Superior temporal gyrus (tissue), 1 donor: ENCODE measurements at regions not wholly inside any gene's neighbourhood (a gene's known extent, or its start where the extent isn't known, plus 50 kb on each side); places are given as distances from the start of the nearest gene placed in this dataset.
"Not testable (repeated sequence)": the region's sequence is repeated elsewhere in the genome, so short reads cannot be mapped to it uniquely, and the experiment has no call there.

Experiments used
- DNase-seq: peaks from one replicate; pipeline ENCODE4 v3.0.0-alpha.2; 2016; ENCODE audit errors: extremely low spot score

DNA sequence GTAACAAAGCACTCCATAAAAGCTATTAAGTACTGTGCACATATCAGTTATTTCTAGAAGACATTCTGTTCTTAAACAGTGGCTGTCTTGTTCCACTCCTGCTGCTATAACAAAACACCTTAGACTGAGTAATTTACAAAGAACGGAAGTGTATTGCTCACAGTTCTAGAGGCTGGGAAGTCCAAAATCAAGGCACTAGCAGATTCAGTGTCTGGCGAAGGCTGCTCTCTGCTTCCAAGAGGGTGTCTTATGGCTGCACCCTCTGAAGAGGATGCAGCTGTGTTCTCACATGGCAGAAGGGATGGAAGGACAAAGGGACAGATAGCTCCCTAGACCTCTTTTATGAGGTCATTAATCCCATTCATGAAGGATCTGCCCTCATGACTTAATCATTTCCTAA is 424.2 kb upstream of the ZMIZ1 start:
- DNase-seq: no peak

DNA sequence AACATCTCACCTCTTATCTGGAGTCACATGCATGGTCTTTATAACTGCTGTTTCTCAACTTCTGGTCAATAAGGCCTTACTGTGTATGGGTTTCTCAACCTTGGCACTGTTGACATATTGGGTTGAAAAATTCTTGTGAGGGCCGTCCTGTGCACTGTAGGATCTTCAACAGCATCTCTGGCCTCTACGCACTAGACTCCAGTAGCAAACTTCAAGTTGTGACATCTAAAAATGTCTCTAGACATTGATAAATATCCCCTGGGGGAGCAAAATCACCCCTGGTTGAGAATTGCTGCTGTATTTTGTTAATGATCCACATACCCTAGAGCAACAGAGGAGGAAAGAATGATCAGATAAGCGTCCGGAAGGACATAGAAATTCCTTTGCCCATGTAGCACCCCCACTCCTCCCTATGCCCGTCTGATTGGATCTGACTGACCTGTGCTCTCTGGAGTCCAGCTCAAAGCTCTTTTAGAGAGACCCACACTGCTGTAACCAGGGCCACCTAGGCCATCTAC is 423.5 kb upstream of the ZMIZ1 start:
- DNase-seq: no peak

DNA sequence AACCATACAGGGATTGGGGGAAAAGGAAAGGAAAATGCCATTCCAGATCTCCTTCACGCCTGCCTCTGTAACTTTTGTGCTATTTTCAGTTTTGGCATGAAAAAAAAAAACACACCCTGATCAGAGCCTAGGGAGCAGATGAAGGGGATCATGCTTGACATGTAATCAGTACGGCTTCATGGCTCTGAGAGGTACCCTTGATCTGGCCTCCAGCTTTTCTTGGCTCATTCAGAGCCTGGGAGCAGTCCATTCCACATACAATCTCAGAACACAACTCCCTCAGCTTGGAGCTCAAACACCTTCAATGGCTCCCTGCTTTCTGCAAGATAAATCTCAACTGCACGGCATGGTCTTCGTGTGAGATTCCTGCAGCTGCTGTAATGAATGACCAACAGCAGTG is 422.8 kb upstream of the ZMIZ1 start:
- no peak for DNase-seq

DNA sequence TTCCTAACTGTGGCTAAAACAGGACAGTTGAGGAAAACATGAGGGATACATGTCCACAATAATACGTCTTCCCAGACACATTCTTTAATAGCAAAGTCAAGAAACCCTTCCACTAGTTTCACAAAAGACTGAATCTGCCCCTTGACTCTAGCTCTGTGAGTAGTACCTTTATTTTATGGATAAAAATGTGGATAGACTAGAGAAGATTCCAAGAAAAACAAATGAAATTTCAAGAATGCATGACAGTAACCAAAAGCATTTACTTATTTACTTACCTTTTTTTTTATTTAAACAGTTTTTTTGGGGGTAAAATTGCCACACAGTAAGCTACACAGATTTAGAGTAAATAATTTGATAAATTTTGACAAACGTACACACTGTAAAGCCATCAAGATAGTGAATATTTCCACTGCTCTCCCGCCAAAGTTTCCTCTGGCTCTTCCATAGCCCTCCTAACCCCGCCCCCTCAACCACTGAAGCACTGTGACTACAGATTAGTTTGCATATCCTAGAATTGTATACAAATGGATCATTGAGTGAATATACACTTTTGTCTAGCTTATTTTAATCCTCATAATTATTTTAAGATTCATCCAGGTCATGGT is 420.4 kb upstream of the ZMIZ1 start:
- DNase-seq: no peak

DNA sequence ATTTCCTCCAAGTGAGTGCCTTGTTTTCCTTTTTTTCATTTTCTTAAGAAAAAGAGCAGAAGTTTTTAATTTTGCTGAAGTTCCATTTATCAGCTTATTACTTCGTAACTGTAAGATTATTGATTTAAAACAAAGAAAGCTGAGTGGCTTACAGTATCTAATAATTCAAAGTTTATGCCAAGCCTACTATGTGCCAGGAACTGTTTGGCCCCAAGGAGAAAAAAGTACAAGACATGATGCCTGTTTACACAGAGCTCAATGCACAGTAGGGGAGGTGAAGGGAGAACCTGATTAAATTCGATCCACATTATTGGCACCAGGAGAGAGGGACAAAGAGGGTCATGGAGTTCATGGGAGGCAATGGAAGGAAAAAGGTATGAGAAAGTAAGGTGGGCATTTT is 419.3 kb upstream of the ZMIZ1 start:
- DNase-seq: no peak

DNA sequence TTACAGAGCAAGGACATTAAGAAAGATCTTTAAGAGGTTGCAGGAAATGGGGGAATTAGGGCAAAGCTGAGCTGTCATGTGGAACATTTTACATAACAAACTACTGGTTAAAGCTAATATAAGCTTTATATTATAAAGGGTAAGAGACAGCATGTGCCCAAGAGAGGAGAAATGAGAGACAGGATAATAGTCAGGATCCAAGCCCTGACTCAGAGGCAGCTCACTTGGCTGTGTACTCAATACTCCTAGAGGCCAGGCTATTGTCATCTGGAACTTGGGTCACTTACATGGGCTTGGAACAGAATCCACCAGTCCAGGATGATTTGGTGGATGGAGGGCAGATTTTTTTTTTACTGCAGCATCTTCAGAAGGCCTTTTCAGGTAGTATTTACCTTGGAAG is 418.6 kb upstream of the ZMIZ1 start:
- no peak for DNase-seq

DNA sequence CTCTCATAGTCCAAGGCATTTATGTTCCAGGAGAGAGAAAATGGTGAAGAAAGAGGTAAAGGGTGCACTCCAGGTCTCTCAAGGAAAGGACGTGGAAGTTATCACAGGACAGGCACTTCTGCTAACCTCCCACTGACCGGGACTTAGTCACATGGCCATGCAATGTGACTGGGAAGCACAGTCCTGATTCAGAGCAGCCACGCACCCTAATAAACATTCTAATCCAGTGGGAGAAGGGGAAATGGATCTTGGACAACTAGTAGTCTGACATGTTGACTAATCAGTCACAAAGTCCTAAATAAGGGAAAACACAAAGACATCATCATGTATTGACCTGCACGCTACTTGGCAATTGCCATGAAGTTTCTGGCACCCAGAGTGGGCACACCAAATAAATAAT is 417.5 kb upstream of the ZMIZ1 start:
- no peak for DNase-seq

DNA sequence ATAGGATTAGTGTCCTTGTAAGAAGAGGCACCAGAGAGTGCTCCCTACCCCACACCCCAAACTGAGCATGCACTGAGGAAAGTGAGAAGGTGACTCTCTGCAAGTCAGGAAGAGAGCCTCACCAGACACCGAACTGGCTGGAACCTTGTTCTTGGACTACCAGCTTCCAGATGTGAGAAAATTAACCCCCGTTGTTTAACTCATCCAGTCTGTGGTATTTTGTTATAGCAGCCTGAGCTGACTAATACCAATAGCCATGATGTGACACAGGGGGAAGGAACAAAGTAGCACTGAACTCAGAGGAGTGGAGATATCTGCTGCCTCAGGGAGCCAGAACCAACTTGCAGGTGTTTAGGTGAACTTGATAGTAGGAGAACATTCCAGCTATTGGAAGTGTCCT is 415.2 kb upstream of the ZMIZ1 start:
- no peak for DNase-seq

DNA sequence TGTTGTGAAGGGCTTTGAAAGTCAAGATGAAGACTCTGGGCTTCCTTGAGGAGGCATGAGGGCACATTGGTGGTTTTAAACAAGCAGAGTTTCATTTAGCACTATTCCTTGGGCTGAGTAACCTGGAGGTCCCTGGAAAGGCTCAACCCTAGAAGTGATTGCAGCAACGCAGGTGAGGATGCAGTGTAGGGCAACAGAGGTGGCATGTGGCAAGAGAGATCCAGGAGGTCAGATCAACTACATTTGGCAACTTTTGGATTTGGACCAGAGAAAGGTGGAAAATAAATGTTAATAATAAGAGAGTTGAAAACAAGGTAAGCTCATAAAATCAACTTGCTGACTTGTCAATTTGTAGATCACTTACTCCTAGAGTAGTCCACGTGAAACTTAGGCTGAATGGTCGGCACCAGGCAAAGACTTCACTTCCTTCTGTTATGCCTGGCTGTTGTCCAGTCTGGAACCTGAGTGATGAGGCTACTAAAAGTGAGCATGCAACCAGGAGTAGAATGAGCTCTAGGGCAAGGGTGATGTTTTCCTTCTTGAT is 414.6 kb upstream of the ZMIZ1 start:
- DNase-seq: no peak

DNA sequence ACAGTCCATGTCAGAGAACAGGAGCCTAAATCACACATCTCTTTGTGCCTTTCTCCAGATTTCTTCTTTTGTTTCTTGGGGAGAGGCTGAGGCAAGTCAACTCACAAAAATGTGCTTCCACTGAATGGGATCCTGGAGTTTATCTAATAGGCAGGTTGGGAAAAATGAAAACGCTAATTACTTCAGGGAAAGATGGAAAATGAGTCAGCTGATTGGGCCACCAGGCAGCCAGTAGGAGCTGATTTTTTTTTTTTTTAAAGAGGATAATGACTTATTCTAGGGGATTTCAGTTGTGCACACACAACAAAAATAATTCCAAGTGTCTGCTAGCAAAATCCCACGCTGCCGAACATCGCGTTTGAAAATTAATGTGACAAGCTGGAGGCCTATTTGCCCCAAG is 412.8 kb upstream of the ZMIZ1 start:
- no peak for DNase-seq

DNA sequence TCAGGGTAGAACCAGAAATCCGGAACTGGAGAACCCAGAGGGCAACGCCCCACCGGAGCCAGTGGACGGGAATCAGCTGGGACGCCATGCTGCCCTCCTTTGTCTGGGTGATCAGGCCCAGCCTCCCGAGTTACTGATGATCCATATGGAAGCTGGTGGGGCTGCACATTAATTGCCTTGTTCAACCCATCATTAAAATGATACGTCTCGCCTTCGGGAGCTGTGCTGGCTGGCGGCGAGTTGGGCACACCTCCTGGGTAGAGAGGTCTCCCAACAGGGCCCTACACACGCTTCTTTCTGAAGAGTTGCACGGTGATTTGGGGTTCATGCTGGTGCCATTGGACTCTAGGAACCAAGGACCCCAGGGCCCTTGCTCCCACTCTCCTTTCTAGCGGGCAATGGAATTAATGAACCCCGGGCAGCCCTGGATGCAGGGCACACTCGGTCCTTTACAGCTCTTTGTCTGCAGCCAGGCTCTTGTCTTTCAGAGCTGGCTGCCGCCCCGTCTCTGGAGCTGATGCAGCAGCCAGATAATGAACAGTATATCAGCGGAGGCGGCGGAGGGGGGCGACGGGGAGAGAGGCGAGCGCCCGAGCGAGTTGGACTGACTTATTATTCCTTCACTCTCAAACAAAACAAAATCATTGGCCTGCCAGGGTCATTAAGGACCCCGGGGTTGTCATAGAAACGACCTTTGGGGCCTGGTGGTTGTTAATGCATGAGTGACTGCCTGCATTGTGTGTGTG is 412.2 kb upstream of the ZMIZ1 start:
- peak; percentile 69 for DNase-seq

DNA sequence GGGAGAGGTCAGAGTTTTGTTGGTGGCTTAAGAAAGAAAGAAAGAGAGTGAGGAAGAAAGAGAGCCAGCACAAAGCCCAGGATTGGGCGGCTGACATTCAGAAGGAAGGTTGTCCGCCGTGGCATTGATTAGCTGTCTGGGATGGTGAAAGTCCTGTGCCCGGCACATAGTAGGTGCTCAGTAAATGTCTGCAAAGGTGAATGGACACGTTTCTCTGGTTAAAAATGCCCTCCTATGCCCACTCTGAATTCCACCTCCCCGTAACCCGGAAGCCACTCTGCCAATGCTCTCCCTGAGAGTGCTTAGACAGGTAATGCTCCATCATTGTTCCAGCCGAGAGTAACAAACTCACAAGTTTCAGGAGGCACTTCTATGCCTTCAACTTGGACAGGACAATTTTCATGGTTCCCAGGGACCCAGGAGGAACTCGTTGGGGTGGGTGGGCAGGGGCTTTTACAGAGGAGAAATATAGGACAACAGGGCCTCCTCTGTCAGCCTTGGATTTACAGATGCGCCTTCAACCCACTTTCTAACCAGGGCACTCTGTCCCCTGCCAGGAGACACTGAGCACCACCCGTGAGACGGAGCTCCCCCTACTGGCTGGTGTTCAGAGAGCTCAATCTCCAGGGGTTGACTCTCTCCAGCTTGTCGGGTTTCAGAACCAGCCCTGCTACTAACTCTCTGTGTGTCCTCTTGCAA is 411.5 kb upstream of the ZMIZ1 start:
- peak; percentile 72 for DNase-seq

DNA sequence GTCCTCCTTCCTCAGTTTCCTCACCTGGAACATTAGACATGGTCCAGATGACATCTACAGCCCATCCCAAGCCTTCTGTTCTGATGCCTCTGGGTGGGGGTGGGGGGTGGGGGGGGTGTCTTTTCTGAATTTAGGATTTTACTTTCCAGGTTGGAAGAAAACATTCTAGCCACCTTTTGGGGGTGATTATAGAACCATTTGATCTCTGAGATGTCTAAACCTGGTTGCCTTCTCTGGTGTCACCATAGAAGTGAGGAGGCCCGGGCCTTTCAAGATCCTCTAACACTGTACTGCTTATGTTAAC is 411.0 kb upstream of the ZMIZ1 start:
- DNase-seq: no peak

DNA sequence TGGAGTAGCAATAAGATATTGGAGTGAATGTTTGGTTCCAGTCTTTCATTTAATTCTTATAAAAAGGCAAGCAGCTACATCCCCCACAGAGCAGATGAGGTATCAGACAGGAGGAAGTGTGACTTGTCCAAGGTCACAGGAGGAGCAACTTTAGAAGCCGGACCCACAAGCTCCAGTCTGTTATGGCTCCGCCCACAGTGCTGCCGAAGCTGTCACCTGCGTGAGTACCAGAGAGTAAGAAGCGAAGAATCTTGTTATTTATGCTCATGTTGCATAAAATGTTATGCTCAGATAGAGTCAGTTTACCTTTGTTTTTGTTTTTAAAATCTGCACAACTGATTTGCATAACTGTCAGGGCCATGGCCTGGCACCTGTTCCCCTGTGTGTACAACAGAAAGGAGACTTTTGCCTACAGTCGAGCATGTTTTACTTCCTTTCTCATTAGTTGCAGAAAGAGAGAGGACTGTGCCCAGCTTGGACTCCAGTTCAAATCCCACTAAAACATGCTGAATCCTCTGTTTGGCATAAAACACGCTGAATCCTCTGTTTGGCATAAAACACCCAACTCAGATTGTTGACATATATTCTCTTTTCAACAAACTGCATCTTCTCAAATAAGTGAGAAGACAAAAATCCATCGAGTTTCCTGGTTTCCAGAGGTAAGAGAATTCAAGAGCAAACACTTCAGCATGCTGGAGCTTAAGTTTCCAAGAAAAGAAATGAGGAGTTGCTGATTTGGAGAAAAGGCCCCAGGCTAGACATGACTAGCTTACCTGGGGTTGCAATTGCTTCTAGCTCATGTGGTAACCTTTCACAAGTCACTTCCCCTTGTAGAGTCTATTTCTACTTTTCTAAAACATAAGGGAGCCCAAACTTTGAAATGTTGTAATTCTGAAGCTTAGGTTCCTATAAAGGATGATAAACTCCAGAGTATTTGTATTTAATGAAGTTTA is 409.8 kb upstream of the ZMIZ1 start:
- DNase-seq: no peak

DNA sequence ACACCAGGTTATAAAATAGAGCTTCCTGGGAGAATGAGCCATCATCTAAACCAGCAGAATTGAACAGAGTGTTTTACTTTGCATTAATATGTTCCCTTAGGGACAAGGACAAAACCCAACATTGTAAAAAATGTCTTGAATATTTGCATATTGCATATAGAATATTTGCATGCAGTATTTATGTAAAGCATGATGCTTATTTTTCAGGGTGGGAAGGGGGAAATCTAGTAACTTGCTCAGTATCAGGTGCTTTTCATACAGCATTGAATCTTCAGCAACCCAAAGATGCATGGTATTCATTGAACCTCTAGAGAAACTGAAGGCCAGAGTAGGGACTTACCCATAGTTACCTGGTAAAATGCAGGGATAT is 409.2 kb upstream of the ZMIZ1 start:
- DNase-seq: no peak

DNA sequence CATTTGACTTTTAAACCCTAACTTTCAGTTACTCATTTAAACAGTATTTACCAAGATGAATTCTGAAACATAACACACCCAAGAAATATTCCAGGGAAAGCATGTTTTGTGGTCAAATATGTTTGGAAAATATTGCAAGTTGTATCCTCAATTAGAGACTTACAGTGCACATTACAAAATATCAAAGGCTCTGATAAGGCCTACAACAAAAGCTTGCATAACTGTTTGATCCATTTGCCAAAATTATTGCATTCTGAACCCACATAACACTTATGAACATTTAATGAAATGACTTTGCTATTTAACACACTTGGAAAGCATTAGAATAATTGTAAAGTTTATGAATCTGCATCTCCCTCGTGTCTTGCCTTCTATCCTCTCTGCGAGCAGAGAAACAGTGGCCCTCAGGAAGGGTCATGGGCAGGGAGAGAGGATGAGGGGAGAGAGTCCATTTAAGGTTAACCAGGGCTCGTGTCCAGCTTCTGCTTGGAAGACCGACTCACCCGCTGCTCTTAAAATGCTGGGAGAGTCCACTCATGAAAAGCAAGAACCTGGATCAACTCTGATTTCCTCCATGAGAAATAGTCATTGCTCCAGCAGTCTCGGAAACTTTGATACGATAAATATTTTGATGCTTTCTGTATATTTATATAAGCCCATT is 408.2 kb upstream of the ZMIZ1 start:
- no peak for DNase-seq

DNA sequence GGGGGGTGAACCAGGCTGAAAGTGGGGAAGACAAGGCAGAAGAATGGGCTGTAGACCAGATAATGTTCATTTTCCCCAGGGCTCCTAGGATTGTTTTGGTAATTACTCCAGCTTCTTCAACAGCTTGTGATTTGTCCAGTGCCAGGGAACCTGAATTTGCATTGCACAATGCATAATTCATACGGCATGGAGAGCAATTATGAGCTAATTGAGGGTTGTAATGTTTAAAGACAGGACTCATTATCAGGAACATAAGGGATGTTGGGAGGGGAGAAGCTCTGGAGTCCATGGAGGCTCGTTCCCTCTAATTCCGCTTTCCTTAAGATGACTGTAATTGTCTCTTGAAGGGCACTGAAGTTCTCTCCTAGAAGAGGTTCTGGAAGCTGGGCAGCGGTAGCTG is 405.0 kb upstream of the ZMIZ1 start:
- DNase-seq: no peak

DNA sequence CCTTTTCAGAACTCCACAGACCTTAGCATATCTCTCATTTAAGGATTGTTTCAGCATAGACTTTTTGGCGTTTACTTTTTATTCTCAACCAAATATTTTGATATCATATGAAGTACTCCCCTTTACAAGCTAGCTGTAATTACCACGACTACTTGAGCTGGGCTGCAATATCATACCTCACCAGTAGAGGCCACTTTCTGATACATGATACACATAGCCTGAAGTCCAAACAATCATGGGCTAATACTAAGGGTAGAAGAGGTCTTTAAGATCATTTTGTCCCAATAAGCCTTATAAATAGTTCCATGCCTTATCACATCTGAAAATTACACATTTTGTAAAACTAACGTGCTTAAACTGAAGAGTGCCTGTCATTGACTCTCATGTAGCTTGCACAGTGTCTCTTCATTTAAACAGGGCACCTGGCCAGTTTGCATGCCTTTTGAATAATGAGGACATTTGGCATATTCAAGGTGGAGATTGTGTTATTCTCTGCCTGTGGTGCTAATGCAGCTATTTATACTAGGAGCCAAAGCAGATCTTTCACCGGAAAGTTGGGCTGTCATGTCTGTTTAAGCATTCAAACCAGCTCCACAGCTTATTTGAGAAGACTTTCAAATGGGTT is 403.7 kb upstream of the ZMIZ1 start:
- no peak for DNase-seq

DNA sequence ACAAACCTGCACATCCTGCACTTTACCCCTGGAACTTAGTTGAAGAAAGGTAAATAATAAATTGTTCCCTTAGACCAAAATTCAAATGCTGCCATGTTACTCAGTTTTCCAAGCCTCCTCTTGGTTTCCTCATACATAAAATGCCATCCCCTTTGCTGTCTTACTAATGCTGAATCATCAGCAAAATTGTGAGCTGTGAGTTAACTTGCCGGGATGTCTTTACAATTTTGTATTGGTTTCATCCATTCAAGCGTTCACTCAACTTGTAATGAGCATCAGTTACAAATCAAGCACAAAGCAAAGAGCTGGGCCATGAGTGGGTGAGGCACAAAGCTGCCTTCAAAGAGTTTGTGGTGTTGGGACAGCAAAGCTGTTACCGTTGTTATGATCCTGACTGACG is 395.8 kb upstream of the ZMIZ1 start:
- DNase-seq: no peak

DNA sequence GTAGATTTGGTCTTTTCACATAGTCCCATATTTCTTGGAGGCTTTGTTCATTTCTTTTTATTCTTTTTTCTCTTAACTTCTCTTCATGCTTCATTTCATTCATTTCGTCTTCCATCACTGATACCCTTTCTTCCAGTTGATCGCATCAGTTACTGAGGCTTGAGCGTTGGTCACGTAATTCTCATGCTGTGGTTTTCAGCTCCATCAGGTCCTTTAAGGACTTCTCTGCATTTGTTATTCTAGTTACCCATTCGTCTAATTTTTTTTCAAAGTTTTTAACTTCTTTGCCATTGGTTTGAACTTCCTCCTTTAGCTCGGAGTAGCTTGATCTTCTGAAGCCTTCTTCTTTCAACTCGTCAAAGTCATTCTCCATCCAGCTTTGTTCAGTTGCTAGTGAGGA is 387.6 kb upstream of the ZMIZ1 start:
- DNase-seq: not testable (repeated sequence)

DNA sequence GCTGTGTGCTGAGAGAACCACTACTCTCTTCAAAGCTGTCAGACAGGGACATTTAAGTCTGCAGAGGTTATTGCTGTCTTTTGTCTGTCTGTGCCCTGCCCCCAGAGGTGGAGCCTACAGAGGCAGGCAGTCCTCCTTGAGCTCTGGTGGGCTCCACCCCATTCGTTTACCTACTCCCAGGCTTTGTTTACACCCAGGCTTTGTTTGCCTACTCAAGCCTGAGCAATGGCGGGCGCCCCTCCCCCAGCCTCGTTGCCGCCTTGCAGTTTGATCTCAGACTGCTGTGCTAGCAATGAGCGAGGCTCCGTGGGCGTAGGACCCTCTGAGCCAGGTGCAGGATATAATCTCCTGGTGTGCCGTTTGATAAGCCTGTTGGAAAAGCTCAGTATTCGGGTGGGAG is 386.8 kb upstream of the ZMIZ1 start:
- not testable (repeated sequence) for DNase-seq
